ENCODE measurements at regions not wholly inside any gene's neighbourhood (a gene's known extent, or its start where the extent isn't known, plus 50 kb on each side); places are given as distances from the start of the nearest gene placed in this dataset.

DNA sequence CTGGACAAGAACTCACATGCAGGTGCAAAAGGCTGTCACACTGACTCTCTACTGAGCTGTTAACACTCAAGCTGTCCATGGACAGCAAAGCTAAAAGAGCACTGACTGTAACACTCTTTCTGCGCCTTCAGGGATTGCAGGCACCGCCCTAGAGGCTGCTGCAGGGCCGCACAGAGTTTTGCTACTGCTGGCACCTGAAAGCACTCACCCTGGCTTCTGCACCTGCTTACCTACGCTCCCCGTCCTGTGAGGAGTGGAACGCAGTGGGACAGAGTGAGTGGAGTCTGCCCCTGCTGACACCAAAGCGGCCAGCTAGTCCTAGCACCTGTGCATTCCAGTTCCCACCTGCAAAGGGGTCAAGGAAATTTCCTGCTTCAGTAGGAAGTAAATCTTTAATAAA, 941.3 kb downstream of the DIPK2A start:
- Histone ChIP-seq H3K27me3 (no peaks in the 10 kb centered on the region), H3K4me3 (no peak overlapping the region), H3K36me3 (no peaks in the 10 kb centered on the region), H3K4me1 (no peaks in the 10 kb centered on the region), H3K9ac (ENCODE audit: low read depth in 2 of 2, low read length in 2 of 2) (no peak overlapping the region), H3K9me3 (no peaks in the 10 kb centered on the region), H3K27ac (no peak overlapping the region)
- intact Hi-C loops (cut with DNase I) = no loop called here
- TF ChIP-seq, protein P1, sequence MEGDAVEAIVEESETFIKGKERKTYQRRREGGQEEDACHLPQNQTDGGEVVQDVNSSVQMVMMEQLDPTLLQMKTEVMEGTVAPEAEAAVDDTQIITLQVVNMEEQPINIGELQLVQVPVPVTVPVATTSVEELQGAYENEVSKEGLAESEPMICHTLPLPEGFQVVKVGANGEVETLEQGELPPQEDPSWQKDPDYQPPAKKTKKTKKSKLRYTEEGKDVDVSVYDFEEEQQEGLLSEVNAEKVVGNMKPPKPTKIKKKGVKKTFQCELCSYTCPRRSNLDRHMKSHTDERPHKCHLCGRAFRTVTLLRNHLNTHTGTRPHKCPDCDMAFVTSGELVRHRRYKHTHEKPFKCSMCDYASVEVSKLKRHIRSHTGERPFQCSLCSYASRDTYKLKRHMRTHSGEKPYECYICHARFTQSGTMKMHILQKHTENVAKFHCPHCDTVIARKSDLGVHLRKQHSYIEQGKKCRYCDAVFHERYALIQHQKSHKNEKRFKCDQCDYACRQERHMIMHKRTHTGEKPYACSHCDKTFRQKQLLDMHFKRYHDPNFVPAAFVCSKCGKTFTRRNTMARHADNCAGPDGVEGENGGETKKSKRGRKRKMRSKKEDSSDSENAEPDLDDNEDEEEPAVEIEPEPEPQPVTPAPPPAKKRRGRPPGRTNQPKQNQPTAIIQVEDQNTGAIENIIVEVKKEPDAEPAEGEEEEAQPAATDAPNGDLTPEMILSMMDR (IDR thresholded peaks at IDR 0.05) = no peak
- DNase-seq = no peak

DNA sequence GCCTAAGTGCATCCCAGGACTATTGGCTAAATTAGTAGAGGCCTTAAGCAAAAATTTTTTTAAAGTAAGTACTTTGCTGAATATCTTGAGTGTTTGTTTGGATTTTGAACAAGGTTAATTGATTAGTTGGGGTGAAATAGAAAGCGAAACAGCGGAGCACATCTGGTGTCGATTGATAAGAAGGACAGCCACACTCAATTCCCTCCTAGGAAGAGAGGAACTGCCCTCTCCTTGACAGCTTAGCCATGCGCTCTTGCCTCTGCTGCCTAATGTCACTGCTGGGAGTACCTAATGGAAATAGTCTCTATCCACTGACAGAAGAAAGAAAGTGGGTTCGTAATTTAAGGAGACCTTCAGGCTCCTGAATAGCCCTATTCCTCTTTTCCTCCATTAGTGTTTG, 943.6 kb downstream of the DIPK2A start:
- Histone ChIP-seq H3K9ac (ENCODE audit: low read depth in 2 of 2, low read length in 2 of 2) (no peak overlapping the region), H3K27ac (no peak overlapping the region), H3K27me3 (no peaks in the 10 kb centered on the region), H3K4me3 (no peak overlapping the region), H3K4me1 (no peaks in the 10 kb centered on the region), H3K36me3 (no peaks in the 10 kb centered on the region), H3K9me3 (no peaks in the 10 kb centered on the region)
- no peak for DNase-seq
- TF ChIP-seq, protein P1 (IDR thresholded peaks at IDR 0.05) = no peak
- intact Hi-C loops (cut with DNase I) = no loop called here

DNA sequence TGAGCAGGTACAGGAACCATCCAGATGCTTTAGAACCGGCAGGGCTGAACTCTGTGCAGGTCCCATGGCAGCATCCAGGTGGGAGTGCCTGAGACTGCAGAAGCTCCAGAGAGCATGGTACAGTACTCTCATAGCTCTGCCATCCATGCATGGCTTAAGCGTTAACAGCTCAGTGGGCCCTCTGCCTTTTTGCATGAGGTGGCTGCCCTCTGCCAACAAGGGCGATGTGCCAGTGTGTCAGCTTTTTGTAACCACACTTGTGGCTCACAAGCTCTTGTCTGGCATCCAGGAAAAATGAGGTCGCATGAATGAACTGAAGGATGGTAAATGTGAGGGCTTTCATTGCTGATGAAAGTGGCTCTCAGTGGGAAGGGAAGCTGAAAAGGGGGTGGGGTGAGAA, 950.1 kb downstream of the DIPK2A start:
- TF ChIP-seq, protein P1 (IDR thresholded peaks at IDR 0.05) = no peak
- Histone ChIP-seq H3K9ac (ENCODE audit: low read depth in 2 of 2, low read length in 2 of 2) (no peak overlapping the region), H3K27me3 (no peaks in the 10 kb centered on the region), H3K9me3 (no peaks in the 10 kb centered on the region), H3K4me3 (no peak overlapping the region), H3K27ac (no peak overlapping the region), H3K4me1 (no peaks in the 10 kb centered on the region), H3K36me3 (no peaks in the 10 kb centered on the region)
- intact Hi-C loops (cut with DNase I) = no loop called here
- no peak for DNase-seq

DNA sequence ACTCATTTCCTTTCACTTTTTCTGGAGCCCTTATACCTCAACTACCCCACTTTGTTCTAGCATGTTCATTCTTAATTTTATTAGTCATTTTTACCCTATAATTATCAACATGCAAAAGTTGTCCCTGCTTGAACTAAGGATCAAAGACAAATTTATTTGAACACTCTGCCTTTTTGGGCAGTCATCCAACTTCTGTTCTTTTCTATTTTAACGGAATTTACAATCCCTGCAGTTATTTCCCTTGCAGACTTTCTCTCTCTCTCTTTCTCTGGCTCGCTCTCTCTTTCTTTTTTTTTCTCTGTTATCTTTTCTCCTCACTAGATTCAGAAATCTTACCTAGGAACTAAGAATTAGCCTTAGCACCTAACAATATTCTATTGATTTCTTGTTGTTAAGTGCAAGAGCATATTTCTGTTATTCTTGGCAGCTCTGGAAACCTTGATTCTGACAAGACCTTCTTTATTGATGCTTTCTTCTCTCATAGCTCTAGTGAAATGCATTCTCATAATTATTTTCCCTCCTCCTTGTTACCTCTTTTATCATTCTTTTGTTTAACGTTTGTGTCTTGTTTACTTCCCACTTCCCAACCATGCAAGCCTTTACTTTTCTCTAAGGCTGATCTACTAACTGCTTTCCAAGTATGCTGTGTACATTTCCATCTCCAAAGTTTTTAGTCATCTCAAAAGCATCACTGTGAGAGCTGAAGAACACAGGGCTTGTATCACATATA, 951.6 kb downstream of the DIPK2A start:
- no peaks in the 10 kb centered on the region for H3K27me3 ChIP-seq
- no peak overlapping the region for H3K4me3 ChIP-seq
- TF ChIP-seq, protein P1 (IDR thresholded peaks at IDR 0.05) = no peak
- H3K27ac ChIP-seq = no peak overlapping the region
- no peak overlapping the region for H3K9ac ChIP-seq (ENCODE audit: low read depth in 2 of 2, low read length in 2 of 2)
- H3K4me1 ChIP-seq = no peaks in the 10 kb centered on the region
- intact Hi-C loops (cut with DNase I) = no loop called here
- DNase-seq = no peak
- no peaks in the 10 kb centered on the region for H3K36me3 ChIP-seq
- H3K9me3 ChIP-seq = no peaks in the 10 kb centered on the region

DNA sequence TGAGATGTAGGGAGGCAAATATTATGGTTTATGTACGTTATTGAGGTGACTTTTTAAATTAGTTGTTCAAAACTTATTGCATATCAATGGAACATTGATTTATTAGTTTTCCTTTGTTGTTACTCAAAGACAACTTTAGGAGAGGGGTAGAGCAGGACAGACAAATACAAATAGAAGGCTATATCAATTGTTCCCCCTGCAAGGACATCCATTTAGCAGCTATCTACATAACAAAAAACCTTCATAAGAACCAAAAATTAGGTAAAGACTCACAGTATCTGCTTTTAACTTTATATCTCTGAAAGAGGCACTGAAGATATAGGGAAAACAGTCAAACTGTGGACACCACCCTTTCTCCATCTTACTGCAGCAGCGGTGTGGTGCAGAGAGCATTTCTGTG, 958.8 kb downstream of the DIPK2A start:
- Histone ChIP-seq H3K27ac (no peak overlapping the region), H3K9me3 (no peaks in the 10 kb centered on the region), H3K27me3 (no peaks in the 10 kb centered on the region), H3K36me3 (no peaks in the 10 kb centered on the region), H3K4me3 (no peak overlapping the region), H3K9ac (ENCODE audit: low read depth in 2 of 2, low read length in 2 of 2) (no peak overlapping the region), H3K4me1 (no peaks in the 10 kb centered on the region)
- intact Hi-C loops (cut with DNase I) = no loop called here
- TF ChIP-seq, protein P1 (IDR thresholded peaks at IDR 0.05) = no peak
- no peak for DNase-seq

Data from colonic mucosa (tissue), 4 donors.